T47D (cell line): ENCODE measurements at regions not wholly inside any gene's neighbourhood (a gene's known extent, or its start where the extent isn't known, plus 50 kb on each side); places are given as distances from the start of the nearest gene placed in this dataset.

Source experiments
- DNase-seq, 2 experiments: peaks; one replicate each; pipeline versions ENCODE4 v3.0.0 to v3.0.0-alpha.2; 2011 to 2012; ENCODE audit warnings: low read depth in 1 of 2, low spot score in 1 of 2
- JUND ChIP-seq: IDR thresholded peaks from 2 replicates; pipeline ENCODE4 v1.6.1; 2012; ENCODE audit warnings: low read depth
- in situ Hi-C: cut with HindIII; loops from 2 replicates; pipeline ENCODE4 v1.10.0; 2016; ENCODE audit warnings: low sequenced_read_pairs, low pct_unique_long_range_greater_than_20kb

GRCh38 chr2:217183471-217183870 lies 323.6 kb upstream of the TNP1 start:
- TF ChIP-seq JUND: no peak
- DNase-seq: no peak
- in situ Hi-C loops: no loop called here

- in situ Hi-C loops: no loop called here
- no peak for TF ChIP-seq JUND
- DNase-seq: no peak
Observed at GRCh38 chr2:217182926-217183325, 323.1 kb upstream of the TNP1 start.

- TF ChIP-seq JUND: no peak
- no peak for DNase-seq
- in situ Hi-C loops: no loop called here
Observed at GRCh38 chr2:217181512-217181911, 321.6 kb upstream of the TNP1 start.

GRCh38 chr2:217179854-217180253 lies 320.0 kb upstream of the TNP1 start:
- no peak for DNase-seq

GRCh38 chr2:217178341-217178740 lies 318.5 kb upstream of the TNP1 start:
- DNase-seq: no peak
- TF ChIP-seq JUND: no peak

More at GRCh38 chr2:217179854-217180253, 320.0 kb upstream of the TNP1 start:
- no peak for TF ChIP-seq JUND
- in situ Hi-C loops: no loop called here

GRCh38 chr2:217177720-217178119 lies 317.9 kb upstream of the TNP1 start:
- no peak for TF ChIP-seq JUND
- DNase-seq: no peak
- in situ Hi-C loops: no loop called here

More at GRCh38 chr2:217178341-217178740, 318.5 kb upstream of the TNP1 start:
- in situ Hi-C loops: no loop called here

GRCh38 chr2:217171874-217172273 lies 312.0 kb upstream of the TNP1 start:
- in situ Hi-C loops: no loop called here
- DNase-seq: no peak
- no peak for TF ChIP-seq JUND

GRCh38 chr2:217168496-217168895 lies 308.6 kb upstream of the TNP1 start:
- no peak for TF ChIP-seq JUND
- in situ Hi-C loops: no loop called here
- DNase-seq: no peak

GRCh38 chr2:217167531-217167930 lies 307.7 kb upstream of the TNP1 start:
- no peak for DNase-seq
- in situ Hi-C loops: no loop called here
- TF ChIP-seq JUND: no peak

GRCh38 chr2:217166241-217166850 lies 306.5 kb upstream of the TNP1 start:
- TF ChIP-seq JUND: no peak
- DNase-seq: peak in 1 of 2 experiments; percentile 71
- in situ Hi-C loops: no loop called here

- in situ Hi-C loops: no loop called here
- no peak for DNase-seq
- no peak for TF ChIP-seq JUND
Observed at GRCh38 chr2:217165547-217165946, 305.7 kb upstream of the TNP1 start.

GRCh38 chr2:217163987-217164386 lies 304.1 kb upstream of the TNP1 start:
- in situ Hi-C loops: no loop called here
- TF ChIP-seq JUND: no peak
- DNase-seq: no peak

GRCh38 chr2:217162533-217162932 lies 302.7 kb upstream of the TNP1 start:
- in situ Hi-C loops: no loop called here
- no peak for TF ChIP-seq JUND
- DNase-seq: peak in 1 of 2 experiments; percentile 29
